GM12872 (cell line): ENCODE measurements at regions not wholly inside any gene's neighbourhood (a gene's known extent, or its start where the extent isn't known, plus 50 kb on each side); places are given as distances from the start of the nearest gene placed in this dataset.

Experiments used
- CTCF ChIP-seq: IDR thresholded peaks from 3 replicates; pipeline ENCODE4 v1.5.1; 2011; ENCODE audit warnings: low read depth, mild to moderate bottlenecking, low read length, moderate library complexity; ENCODE audit not compliant: insufficient read depth

- TF ChIP-seq CTCF: no peak
These were observed 139.2 kb upstream of the AGTR2 start for GRCh38 chrX:116031331-116031730.
